MCF 10A (cell line): ENCODE measurements at regions not wholly inside any gene's neighbourhood (a gene's known extent, or its start where the extent isn't known, plus 50 kb on each side); places are given as distances from the start of the nearest gene placed in this dataset.
"Not testable (repeated sequence)": the region's sequence is repeated elsewhere in the genome, so short reads cannot be mapped to it uniquely, and the experiment has no call there.

Experiments
- BruUV-seq: library from RNA; stranded (reverse); fragments of 400-500 nt; replicated peaks from 2 replicates; lab custom pipeline; 2021; lab: Mats Ljungman, UMichigan
- CTCF ChIA-PET: fragments of 300-600 bp; sonication (Branson Sonifier 250); formaldehyde crosslinking; extraction: SDS; loops from one replicate; lab custom pipeline; 2021; ENCODE audit warnings: antibody characterized with exemption, inconsistent platforms; lab: Yijun Ruan, JAX
- POLR2A ChIA-PET: fragments of 300-600, 350-650 bp; sonication (Branson Sonifier 250); formaldehyde crosslinking; extraction: SDS; loops from one replicate; lab custom pipeline; 2020; ENCODE audit warnings: antibody characterized with exemption, inconsistent platforms; lab: Yijun Ruan, JAX
- DNase-seq: peaks from one replicate; pipeline ENCODE4 v3.0.0-alpha.2; 2018; ENCODE audit not compliant: unreplicated experiment
- H3K27ac Mint-ChIP-seq: one replicate; pipeline ENCODE4 v1.8.0; 2022; ENCODE audit warnings: mild to moderate bottlenecking, low read depth, mixed read lengths; ENCODE audit not compliant: unreplicated experiment
- H3K27me3 Mint-ChIP-seq: one replicate; pipeline ENCODE4 v1.8.0; 2022; ENCODE audit warnings: mixed read lengths; ENCODE audit not compliant: insufficient read depth, unreplicated experiment
- H3K36me3 Mint-ChIP-seq: one replicate; pipeline ENCODE4 v1.8.0; 2022; ENCODE audit warnings: mild to moderate bottlenecking, moderate library complexity, mixed read lengths; ENCODE audit not compliant: insufficient read depth, unreplicated experiment
- H3K4me1 Mint-ChIP-seq: one replicate; pipeline ENCODE4 v1.8.0; 2022; ENCODE audit warnings: mixed read lengths; ENCODE audit not compliant: insufficient read depth, unreplicated experiment
- H3K4me3 Mint-ChIP-seq: one replicate; pipeline ENCODE4 v1.8.0; 2022; ENCODE audit warnings: mild to moderate bottlenecking, moderate library complexity, mixed read lengths; ENCODE audit not compliant: unreplicated experiment
- H3K9me3 Mint-ChIP-seq: one replicate; pipeline ENCODE4 v1.8.0; 2022; ENCODE audit warnings: mixed read lengths; ENCODE audit not compliant: unreplicated experiment
- intact Hi-C: fragments of 100-400 bp; cut with micrococcal nuclease; formaldehyde crosslinking; loops from 2 replicates; pipeline ENCODE4 v1.14.1; 2022

- H3K4me3 Mint-ChIP-seq, CTCF ChIA-PET, H3K4me1 Mint-ChIP-seq, POLR2A ChIA-PET, BruUV-seq, H3K9me3 Mint-ChIP-seq, H3K36me3 Mint-ChIP-seq, intact Hi-C loops, H3K27ac Mint-ChIP-seq, H3K27me3 Mint-ChIP-seq, DNase-seq: not testable (repeated sequence)
Measured at GRCh38 chr9:67708109-67708508, 150.6 kb upstream of the ANKRD20A1 start.

GRCh38 chr9:67711429-67711828 is 147.3 kb upstream of the ANKRD20A1 start:
- H3K27me3 Mint-ChIP-seq, H3K27ac Mint-ChIP-seq, CTCF ChIA-PET, intact Hi-C loops, DNase-seq, POLR2A ChIA-PET, H3K4me3 Mint-ChIP-seq, H3K9me3 Mint-ChIP-seq, H3K4me1 Mint-ChIP-seq, H3K36me3 Mint-ChIP-seq, BruUV-seq: not testable (repeated sequence)

- BruUV-seq, H3K27me3 Mint-ChIP-seq, H3K27ac Mint-ChIP-seq, DNase-seq, H3K4me3 Mint-ChIP-seq, H3K4me1 Mint-ChIP-seq, H3K9me3 Mint-ChIP-seq, intact Hi-C loops, POLR2A ChIA-PET, H3K36me3 Mint-ChIP-seq, CTCF ChIA-PET: not testable (repeated sequence)
Measured at GRCh38 chr9:67711931-67712330, 146.8 kb upstream of the ANKRD20A1 start.

GRCh38 chr9:67712956-67713355 is 145.8 kb upstream of the ANKRD20A1 start:
- H3K9me3 Mint-ChIP-seq, H3K27ac Mint-ChIP-seq, intact Hi-C loops, BruUV-seq, H3K36me3 Mint-ChIP-seq, H3K27me3 Mint-ChIP-seq, CTCF ChIA-PET, H3K4me3 Mint-ChIP-seq, H3K4me1 Mint-ChIP-seq, DNase-seq, POLR2A ChIA-PET: not testable (repeated sequence)

- BruUV-seq, H3K4me1 Mint-ChIP-seq, intact Hi-C loops, DNase-seq, H3K9me3 Mint-ChIP-seq, H3K27me3 Mint-ChIP-seq, H3K27ac Mint-ChIP-seq, POLR2A ChIA-PET, H3K4me3 Mint-ChIP-seq, CTCF ChIA-PET, H3K36me3 Mint-ChIP-seq: not testable (repeated sequence)
Measured at GRCh38 chr9:67717830-67718388, 140.8 kb upstream of the ANKRD20A1 start.

GRCh38 chr9:67720491-67720890 is 138.2 kb upstream of the ANKRD20A1 start:
- intact Hi-C loops, BruUV-seq, DNase-seq, H3K36me3 Mint-ChIP-seq, CTCF ChIA-PET, POLR2A ChIA-PET, H3K9me3 Mint-ChIP-seq, H3K4me1 Mint-ChIP-seq, H3K4me3 Mint-ChIP-seq, H3K27ac Mint-ChIP-seq, H3K27me3 Mint-ChIP-seq: not testable (repeated sequence)

GRCh38 chr9:67722460-67723090 is 136.2 kb upstream of the ANKRD20A1 start:
- BruUV-seq, H3K36me3 Mint-ChIP-seq, CTCF ChIA-PET, H3K27me3 Mint-ChIP-seq, H3K4me1 Mint-ChIP-seq, intact Hi-C loops, H3K4me3 Mint-ChIP-seq, H3K9me3 Mint-ChIP-seq, DNase-seq, H3K27ac Mint-ChIP-seq, POLR2A ChIA-PET: not testable (repeated sequence)

- BruUV-seq: not testable (repeated sequence)
Measured at GRCh38 chr9:67723185-67723584, 135.5 kb upstream of the ANKRD20A1 start.

GRCh38 chr9:67724885-67725284 is 133.8 kb upstream of the ANKRD20A1 start:
- H3K27ac Mint-ChIP-seq, H3K27me3 Mint-ChIP-seq, H3K4me1 Mint-ChIP-seq, intact Hi-C loops, CTCF ChIA-PET, BruUV-seq, H3K4me3 Mint-ChIP-seq, POLR2A ChIA-PET, H3K9me3 Mint-ChIP-seq, DNase-seq, H3K36me3 Mint-ChIP-seq: not testable (repeated sequence)

More at GRCh38 chr9:67723185-67723584, 135.5 kb upstream of the ANKRD20A1 start:
- H3K36me3 Mint-ChIP-seq, H3K9me3 Mint-ChIP-seq, H3K27ac Mint-ChIP-seq, CTCF ChIA-PET, H3K4me1 Mint-ChIP-seq, intact Hi-C loops, POLR2A ChIA-PET, DNase-seq, H3K27me3 Mint-ChIP-seq: not testable (repeated sequence)
- peak overlapping the region; percentile 75 for H3K4me3 Mint-ChIP-seq
